ENCODE measurements at regions not wholly inside any gene's neighbourhood (a gene's known extent, or its start where the extent isn't known, plus 50 kb on each side); places are given as distances from the start of the nearest gene placed in this dataset.
A peak's percentile ranks its signal among the peaks of the same experiment; 100 is the strongest.

- no peak for DNase-seq
These were observed 932.8 kb downstream of the BRD1 start for GRCh38 chr22:48894804-48895250.

DNA sequence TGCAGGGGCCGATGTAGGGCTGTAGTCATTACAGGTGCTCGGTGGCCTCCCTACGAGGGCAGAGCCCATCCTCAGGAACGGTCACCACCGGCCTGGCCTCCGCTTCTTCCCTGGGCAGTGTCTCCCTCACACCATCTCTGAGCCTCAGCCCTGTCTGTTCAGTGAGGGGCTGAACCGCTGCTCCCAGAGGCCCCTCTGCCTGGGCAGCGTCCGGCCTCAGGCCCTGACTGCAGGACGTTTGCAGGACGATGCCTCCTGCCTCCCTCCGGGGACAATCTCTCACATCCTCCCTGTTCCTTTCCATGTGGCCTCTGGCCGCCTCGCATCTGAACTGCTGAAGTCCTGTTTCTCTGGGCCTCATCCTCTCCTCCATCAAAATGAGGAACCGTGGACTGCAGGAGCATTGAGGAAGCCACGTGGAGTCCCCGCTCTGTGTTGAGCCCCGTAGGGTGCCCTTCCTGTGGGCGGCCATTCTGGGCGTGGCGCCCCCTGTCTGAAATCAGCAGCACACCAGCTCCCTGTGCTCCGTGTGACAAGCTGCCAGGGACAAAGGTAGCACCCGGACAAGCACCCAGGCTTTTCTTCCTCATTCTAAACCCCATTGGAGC lies 933.5 kb downstream of the BRD1 start:
- DNase-seq = no peak

DNA sequence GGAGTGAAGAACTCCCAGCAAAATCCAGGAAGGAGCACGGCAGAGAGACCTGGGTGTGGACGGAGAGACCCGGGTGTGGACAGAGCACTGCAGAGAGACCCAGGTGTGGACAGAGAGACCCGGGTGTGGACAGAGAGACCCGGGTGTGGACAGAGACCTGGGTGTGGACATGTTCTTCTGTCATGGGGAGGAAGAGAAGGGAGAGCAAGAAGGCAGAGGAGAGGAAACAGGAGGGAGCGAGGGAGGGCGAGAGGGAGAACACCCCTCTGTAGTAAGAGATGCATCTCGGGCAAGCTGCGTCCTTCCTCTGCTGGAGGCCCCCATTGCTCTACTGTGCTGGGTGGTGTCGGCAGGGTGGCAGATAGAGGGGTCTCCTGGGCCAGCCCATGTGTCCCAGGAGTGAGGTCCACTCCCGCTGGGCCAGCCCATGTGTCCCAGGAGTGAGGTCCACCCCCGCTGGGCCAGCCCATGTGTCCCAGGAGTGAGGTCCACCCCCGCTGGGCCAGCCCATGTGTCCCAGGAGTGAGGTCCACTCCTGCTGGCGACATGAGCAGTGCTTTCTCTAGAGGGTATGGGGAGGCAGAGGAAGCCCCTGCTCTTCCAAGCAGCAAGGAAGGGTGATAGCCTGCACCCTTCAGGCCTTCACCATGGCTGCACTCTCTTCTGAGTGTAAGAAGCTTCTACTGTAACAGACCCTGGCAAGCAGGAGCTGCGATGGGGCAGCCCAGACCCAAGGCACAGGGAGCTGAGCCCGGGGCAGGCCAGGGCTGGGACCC lies 934.2 kb downstream of the BRD1 start:
- DNase-seq = no peak

- DNase-seq = no peak
These were observed 934.9 kb downstream of the BRD1 start for GRCh38 chr22:48892578-48893287.

- no peak for DNase-seq
These were observed 935.7 kb downstream of the BRD1 start for GRCh38 chr22:48891688-48892577.

GRCh38 chr22:48890693-48891554 lies 936.7 kb downstream of the BRD1 start:
- no peak for DNase-seq

- no peak for DNase-seq
These were observed 937.6 kb downstream of the BRD1 start for GRCh38 chr22:48889887-48890692.

- no peak for DNase-seq
These were observed 938.4 kb downstream of the BRD1 start for GRCh38 chr22:48889209-48889830.

GRCh38 chr22:48888466-48889208 lies 939.0 kb downstream of the BRD1 start:
- no peak for DNase-seq

GRCh38 chr22:48887394-48888332 lies 940.0 kb downstream of the BRD1 start:
- no peak for DNase-seq

DNA sequence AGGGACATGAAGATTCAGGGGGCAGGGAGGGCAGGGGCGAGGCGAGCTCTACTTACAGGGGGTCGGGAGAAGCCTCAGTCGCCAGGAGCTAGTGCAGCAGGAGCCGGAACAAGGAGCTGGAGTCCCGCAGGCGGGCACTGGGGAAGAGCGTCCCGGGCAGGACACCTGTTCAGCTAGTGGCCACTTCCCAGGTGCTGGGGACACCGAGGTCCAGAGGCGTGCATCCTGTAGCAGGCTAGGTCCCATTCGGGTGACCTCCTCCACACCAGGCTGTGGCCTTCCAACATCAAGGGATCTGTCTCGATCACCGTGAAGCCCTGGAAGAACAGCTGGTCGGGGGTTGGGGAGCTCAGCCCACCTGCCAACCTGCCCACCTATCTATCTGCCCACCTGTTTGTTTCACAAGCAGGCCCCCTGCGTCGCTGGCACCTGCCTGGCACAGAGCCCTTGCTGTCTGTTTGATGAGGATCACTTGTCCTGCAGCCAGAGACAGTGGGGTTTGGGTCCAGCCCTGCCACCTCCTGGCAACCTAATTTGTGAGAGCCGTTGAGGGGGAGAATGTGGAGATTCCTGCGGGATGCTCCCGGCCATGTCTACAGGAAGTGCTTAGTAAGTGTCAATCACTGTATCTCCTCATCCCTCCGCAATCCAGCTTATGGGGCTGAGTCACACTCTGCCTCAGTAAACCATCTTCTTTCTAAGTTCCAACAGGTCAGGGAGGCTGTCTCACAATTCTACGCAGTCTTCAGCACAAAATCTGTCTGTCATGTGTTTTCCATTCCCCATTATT lies 940.9 kb downstream of the BRD1 start:
- DNase-seq = peak; percentile 7

DNA sequence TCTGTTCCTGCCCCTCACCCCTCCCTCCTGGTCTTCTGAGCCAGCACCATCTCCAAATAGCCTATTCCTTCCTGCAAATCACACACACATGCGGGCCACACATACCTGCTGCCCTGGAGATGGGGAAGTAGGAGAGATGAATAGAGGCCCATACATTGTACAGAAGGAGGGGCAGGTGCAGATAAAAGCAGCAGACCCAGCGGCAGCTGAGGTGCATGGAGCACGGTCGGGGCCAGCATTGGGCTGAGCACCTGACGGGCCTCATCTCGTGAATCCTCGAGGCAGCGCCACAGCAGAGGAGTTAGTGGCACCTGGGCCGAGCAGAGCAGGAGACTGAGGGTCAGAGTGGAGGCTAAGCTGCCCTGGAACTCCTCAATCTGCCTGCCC lies 941.8 kb downstream of the BRD1 start:
- no peak for DNase-seq

- DNase-seq = no peak
These were observed 942.3 kb downstream of the BRD1 start for GRCh38 chr22:48885271-48885918.

DNA sequence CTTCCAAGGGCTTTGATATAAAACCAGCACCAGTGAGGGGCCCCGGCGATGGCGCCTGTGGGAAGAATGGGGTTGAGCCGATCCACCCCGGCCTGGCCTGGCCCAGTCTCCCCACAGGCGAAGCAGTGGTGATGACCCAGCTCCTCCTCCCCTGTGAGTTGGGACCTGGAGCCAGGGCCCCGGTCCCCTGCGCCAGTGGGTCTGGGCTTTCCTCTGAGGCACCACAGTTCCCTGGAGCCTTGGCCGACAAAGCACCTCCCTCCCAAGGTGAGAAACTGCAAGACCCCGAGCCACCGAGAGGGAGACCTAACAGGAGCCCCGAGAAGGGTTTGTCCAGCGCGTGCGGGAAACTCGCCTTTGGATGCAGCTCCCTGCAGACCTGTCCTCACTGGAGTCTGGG lies 942.9 kb downstream of the BRD1 start:
- DNase-seq = peak; percentile 8

DNA sequence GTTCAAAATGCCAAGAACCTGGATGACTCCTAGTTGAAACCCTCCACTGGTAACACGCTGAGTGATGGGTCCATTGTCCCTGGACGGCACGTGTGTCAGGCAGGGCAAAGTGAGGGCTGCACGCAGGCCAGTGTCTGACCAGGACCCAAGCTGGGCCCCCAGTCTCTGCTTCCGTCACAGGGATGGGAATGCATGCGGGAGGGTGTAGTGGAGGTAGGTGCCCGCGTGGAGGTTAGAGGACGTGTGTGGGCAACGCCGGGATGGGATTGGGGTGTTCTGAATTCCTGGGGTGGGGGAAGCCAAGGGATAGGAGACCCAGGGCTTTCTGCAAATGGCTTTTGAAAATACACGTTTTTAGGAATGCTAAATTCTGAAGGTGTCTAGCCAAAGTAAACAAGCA lies 943.3 kb downstream of the BRD1 start:
- peak; percentile 8 for DNase-seq

DNA sequence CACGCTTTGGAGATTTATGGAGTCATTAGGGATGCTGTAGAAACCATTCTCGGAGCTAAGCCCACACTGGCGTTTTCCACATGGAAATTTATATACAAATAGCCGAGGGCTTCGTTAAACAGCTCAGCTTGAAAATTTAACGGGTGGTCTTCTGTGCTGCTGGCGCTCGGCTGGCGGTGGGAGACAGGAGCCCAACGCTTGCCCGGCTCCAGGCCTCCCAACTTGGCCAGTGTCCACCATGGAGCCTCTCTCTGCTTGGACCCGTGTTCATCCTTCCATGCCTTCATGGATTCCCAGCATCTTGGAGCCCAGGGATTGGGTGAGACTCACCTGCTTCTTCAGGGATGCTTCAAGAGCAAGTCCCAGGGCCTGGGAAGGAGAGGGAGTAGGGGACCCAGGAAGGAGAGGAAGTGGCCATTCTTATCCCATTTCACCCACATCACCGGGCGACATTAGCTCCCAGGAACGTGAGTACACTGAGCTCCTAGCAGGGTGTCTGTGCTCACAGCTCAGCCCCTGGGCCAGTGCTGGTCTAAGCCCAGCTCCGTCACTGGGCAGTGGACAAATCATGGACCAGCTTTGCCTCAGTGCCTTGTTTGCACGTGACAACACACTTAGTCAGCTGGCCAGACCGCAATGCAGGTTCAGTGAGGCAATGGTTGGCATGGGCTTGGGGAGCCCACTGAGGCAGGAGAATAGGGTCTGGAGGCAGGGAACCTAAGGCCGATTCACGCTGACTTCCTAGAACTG lies 944.3 kb downstream of the BRD1 start:
- DNase-seq = no peak

Data from femur (tissue), 1 donor.